ENCODE measurements at regions not wholly inside any gene's neighbourhood (a gene's known extent, or its start where the extent isn't known, plus 50 kb on each side); places are given as distances from the start of the nearest gene placed in this dataset.

DNA sequence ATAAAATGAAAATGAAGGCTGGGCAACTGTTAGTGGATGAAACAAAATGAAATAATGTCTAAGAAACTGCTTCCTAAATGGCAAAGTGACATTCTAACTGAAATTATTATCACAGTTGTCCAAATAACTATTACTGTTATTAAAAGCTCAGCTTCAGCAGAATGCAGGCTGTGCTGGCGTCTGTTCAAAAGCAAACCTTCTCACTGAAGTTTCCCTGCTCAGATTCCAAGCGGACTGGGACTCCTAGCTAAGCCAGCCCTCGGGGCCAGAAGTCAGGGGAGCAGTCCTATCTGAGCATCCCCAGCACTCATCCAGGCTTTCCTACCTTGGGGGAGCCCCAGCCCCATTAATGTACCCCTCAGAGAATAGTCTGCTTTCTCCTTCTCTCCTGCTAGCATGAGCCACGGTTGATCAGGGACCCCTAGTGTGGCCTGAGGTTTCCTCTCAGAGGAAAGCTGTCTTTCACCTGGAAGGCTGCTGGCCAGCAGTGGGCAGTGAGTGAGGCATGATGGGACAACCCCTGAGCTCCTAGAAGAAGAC lies 1167.3 kb downstream of the TBC1D22A start:
- no peak for TF ChIP-seq EP300 (IDR thresholded peaks at IDR 0.05)
- TF ChIP-seq, protein P1, sequence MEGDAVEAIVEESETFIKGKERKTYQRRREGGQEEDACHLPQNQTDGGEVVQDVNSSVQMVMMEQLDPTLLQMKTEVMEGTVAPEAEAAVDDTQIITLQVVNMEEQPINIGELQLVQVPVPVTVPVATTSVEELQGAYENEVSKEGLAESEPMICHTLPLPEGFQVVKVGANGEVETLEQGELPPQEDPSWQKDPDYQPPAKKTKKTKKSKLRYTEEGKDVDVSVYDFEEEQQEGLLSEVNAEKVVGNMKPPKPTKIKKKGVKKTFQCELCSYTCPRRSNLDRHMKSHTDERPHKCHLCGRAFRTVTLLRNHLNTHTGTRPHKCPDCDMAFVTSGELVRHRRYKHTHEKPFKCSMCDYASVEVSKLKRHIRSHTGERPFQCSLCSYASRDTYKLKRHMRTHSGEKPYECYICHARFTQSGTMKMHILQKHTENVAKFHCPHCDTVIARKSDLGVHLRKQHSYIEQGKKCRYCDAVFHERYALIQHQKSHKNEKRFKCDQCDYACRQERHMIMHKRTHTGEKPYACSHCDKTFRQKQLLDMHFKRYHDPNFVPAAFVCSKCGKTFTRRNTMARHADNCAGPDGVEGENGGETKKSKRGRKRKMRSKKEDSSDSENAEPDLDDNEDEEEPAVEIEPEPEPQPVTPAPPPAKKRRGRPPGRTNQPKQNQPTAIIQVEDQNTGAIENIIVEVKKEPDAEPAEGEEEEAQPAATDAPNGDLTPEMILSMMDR (IDR thresholded peaks at IDR 0.05): no peak
- no peak for TF ChIP-seq POLR2A (IDR thresholded peaks at IDR 0.05)
